Glomerular endothelial cell (primary cell): ENCODE measurements at regions not wholly inside any gene's neighbourhood (a gene's known extent, or its start where the extent isn't known, plus 50 kb on each side); places are given as distances from the start of the nearest gene placed in this dataset.
A peak's percentile ranks its signal among the peaks of the same experiment; 100 is the strongest.

Experiments
- DNase-seq: peaks from one replicate; pipeline ENCODE4 v3.0.0-alpha.2; 2011; ENCODE audit warnings: low read depth, low spot score; ENCODE audit errors: extremely low read depth

DNA sequence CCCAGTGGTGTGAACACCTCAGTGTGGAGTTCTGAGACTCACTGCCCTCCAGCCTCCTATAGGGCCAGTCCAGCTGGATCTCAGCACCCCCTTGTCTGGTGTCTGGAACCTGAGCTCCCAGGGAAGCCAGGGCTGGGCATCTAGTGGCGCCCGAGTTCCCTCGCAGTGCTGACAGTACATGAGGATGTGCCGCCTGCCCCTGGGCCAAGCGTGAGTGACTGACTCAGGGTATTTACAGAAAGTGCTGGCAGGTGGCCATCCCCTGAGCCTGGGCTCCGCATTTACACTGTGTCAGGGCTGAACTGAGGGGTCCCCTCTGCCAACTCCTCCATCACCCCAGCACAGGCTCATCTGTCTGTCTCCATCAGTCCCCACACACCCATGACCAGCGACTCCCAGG lies 185.3 kb downstream of the BRD1 start:
- no peak for DNase-seq

DNA sequence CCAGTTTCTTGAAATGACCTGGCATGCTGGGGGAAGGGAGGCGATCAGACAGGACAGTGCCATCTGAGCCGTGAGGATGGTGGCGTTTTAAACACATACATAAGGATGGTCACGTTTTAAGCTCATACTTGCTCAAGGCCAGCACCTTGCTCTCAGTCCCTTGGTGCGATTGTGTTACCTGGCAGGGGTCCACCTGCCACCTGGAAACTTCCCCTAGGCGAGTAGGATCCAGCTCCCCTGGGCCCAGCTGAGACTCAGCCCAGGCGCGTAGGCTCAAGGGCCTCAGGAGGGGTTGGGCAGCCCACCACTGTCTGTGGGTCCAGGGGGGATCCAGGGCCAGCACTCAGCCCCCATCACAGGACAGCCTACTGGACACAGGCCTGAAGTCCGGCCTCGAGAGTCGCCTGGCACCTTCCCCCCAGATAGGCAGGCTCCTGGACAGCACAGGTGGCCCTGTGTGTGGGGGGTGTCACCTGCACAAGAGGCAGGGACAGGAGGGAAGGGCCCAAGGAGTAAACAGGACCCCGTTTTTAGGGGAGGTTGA lies 185.8 kb downstream of the BRD1 start:
- no peak for DNase-seq

DNA sequence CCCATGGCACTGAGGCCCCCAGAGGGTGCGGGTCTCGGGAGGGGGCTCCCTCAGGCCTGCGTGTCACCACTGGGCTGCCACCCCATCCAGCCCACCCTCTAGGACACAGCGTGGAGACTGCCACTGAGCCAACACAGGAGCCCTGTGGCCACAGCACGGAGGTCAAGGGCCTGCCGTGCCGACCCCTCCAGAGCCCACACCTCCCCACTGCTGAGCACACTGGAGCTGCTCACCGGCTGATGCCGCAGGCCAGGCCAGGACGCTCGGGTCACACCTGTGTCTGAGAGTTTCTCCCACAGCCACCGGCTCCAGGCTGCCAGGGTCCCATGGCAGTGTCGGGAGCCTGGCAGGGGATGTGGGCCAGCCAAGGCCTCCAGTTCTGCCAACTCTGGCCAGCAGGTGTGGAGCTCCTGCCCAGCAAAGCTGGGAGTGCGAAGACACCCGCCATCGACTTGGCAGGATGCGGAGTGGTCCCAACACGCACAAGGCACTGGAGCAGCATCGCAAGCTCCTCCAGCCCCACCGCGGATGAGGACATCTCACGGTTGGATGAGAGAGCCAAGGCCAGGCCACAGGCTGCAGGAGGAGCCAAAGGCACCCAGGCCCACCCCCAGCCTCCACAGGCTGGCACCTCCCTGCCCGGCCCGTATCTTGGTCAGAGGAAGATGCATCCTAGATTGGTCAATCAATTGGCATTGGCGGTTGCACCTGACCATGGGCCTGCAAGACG lies 187.1 kb downstream of the BRD1 start:
- DNase-seq: no peak

DNA sequence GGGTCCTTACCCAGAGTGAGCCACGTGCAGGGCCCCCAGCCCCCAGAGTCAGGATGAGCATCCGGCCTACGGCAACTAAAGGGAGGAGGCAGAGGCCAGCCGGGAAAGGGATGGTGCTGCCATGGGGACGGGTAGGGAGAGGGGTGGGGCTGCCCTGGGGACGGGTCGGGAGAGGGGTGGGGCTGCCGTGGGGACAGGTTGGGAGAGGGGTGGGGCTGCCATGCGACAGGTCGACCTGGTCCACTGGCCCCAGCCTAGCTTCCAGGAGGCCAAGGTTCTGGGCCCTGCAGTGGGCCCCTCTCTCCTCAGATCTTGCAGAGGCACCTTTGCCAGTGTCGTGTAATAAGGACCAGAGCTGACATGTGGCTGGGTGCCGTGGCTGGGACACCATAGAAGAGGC lies 187.7 kb downstream of the BRD1 start:
- no peak for DNase-seq

DNA sequence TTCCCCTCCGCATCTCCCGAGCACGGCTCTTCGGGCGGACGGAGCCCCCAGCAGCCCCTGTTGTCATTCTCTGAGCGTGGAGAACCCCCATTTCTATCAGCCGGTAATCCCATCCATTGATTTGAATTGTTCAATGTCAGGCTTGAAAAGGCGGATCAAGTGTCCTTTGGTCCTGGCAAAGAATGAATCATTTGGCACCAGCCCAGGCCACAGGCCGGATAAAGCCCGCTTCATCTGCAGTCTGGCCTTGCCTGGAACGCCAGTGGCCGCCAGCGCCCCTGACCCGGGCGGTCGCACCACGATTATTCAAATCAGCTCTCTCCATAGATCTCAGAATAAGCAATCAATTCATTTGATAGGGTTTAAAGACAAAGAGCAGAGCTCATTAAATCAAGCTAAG lies 188.9 kb downstream of the BRD1 start:
- DNase-seq: no peak

DNA sequence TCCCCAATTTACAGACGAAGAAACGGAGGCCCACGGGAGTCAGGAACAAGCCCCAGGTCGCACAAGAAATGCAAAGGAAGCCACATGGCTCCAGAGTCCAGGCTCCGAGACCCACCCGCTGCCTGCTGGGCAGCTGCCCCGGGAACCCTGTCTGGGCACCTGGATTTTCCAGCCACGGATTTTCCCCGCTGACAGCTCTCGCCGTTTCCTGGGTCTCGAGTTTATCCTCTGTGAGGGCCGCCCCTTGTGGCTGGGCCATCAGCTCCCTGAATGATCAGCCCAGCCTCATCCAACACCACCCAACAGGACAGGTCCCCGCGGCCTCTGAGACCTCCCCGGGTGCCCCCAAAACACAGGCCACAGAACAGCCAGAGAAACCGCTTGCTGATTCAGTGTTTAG lies 189.7 kb downstream of the BRD1 start:
- no peak for DNase-seq

DNA sequence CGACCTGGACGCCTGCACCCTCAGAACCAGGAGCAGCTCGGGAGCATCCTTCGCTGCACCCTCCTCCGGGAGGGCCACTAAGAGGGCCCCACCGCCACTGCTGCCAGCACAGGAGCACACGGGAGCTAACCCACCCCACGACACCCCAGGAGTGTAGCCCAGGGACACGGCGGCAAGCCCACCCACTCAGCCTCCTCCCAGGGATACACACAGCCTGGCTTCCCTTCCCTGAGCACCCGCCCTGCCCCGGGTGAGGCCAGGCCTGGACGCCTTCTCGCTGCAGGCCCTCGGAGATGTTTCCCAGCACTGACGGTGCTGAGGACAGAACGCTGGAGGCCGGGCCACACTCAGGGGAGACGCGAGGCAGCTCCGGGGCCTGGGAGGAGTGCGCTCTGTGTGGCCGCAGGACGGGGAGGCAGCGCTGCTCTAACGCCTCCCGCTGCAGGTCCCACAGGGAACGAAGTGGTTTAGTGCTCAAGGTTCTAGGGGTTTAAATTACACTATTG lies 190.4 kb downstream of the BRD1 start:
- no peak for DNase-seq

DNA sequence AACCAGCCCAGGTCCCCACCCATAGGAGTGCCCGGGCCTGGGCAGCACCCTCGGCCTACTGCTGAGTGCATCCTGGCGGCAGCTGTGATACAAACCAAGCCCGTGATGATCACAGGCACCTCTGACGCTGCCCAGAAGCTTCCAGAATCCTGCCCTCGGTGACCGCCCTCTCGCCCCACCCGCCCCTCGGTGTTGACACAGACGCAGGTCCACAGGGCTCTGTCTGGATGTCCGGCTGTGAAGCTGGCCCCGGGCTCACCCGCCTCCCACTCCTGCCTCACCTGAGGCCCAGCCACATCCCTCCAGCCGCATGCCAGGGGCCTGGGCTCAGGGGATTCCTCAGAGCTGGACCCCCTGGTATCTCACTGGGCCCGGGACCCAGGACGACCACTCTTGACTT lies 191.0 kb downstream of the BRD1 start:
- no peak for DNase-seq

DNA sequence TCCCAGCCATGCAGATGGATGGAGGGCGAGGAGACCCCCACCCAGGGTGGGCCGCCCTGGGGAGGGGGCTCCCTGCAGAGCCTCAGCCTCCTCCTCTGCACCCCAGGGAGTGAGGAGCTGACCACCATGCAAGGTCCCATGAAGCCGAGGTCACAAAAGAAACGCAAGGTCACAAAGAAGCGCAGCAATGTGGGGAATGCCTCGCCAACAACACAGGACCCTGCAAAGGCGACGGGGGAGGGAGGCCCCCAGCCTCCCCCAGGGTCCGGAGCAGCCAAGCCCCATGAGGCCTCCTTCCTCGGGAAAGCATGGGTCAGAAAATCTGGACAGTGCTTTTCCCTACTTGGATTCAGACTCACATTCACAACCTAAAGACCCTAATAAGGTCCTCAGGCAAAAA lies 191.5 kb downstream of the BRD1 start:
- DNase-seq: no peak

DNA sequence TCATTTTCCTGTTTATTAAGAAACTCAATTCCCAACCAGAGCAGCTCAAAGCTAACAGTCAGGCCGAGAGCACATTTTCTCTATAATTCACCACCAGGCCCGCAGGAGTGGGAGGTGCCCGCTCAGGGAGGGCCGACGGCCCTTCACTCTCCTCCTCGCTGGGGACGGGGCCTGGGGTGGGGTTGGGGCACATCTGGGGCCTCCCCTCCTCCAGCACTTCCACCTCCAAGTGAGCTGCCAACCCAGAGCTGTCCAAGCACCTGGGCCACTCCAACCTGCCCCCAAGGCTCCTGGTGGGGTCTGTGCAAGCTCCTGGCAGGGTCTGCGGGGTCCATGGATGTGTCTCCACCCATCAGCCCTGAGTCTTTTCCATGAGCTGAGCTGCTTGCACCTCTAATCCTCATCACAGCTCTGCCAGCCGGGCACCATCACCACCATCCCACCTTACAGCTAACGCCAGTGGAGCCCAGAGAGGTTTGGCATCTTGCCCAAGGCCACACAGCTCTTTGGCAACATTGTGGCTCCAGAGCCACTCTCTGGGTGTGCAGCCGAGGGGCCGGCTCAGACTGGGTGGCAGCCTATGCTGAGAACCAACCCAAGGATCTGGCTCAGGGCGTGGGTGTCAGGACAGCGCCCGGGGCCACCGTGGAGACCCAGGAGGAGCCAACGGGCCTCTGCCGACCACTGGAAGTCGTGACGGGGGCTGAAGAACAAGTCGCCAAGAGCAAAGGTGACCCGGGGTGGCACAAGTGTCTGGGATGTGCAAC lies 193.5 kb downstream of the BRD1 start:
- no peak for DNase-seq

DNA sequence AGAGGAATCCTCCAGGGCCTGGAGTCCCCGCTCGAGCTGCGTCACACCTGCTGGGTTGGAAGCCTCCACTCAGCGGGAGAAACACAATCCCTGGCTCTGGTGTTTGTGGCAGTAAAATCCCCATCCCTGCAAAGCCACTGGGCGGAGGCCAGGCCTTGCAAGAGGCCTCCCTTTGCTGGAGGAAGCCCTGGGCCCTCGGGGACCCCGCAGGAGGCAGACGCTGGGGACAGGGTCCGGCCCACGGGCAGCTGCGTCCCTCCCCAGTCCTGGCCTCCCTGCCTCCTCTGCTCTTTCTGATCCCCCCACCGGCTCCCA lies 194.7 kb downstream of the BRD1 start:
- DNase-seq: no peak

DNA sequence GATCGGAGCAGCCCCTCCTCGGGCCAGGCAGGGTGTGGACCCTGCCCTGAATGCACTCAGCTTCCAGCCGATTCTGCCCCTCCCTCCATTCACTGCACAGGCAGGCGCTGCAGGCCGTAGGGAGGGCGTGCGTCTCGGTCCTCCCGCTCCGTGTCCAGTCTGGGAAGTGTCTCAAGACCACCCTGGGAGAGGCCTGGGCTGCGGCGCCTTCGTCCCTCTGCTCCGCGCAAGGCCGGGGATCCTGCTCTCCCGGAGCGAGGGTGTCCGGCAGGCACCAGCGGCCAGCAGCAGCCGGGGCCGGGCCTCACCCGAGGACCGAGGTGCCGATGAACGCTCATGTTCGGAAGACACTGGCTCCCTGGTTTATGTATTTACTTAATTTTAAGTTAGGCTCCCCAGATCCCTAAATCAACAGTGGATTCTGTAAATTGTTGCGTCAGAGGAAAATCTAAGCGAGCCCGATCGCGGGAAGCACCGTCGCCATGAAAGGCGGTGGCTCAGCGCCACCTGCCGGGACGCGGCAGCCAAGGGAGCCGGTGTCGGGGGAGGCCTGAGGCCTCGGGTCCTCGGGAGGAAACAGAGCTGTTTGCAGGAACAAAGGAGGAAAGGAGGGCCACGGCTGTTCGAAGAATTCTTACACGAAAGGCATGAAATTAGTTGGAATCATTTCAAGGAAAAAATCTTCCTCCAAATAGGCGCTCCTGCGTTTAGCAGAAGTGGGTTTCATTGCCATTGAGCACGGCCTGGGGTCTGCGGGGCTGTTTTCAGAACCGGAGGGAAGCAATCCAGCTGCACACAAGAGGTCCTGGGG lies 195.3 kb downstream of the BRD1 start:
- DNase-seq: peak; percentile 10

DNA sequence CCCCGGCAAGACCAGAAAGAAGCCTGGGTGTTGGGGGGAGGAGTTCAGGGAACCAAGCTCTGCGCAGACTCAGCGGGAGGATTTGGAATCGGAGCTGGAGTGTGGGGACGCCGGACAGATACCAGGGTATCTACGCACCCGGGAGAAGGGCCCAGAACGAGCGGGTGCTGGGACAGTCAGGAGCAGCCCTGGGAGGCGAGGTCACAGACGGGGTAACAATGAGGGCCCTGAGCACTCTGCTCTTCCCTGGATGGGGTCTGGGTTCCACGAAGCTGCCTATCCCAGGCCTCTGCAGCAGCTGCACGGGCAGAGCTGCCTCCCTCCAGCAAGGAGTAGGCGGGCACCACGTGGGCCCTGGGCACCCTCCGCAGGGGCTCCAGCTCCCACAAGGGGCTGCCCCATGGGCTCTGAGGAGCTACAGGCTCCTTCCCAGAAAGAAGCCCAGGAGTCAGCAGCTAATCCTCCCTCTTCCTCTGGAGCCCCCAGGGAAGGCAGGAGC lies 197.2 kb downstream of the BRD1 start:
- DNase-seq: no peak

DNA sequence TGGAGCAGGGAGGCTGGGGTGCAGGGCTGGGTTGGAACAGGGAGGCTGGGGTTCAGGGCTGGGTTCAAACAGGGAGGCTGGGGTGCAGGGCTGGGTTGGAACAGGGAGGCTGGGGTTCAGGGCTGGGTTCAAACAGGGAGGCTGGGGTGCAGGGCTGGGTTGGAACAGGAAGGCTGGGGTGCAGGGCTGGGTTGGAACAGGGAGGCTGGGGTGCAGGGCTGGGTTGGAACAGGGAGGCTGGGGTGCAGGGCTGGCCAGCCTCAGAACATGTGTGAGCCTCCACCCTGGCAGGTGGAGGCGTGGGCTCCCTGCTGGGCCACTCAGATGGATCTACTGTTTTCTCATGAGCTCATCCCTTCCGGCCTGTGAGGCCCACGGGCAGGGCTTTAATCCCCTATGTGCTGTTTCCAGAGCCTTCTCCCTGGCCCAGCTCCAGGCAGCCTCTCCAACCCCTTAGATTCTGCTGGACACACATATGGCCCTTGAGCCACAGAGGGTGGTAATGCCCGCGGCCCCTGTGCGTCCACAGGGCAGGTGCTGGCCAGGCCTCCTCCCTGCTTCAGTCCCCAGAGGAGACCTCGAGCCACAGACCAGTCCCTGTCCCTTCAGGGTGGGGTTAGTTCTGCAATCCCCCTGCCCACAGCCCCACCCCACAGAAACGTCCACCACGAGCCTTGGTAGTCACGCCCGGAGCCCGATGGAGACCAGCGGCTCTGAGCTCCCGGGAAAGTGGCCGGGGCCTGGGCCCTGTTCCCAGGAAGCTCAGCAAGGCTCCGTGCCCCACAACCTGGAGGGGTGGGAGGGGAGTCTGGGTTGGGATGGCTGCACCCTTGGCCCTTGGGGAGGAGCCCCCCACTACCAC lies 197.9 kb downstream of the BRD1 start:
- DNase-seq: no peak

DNA sequence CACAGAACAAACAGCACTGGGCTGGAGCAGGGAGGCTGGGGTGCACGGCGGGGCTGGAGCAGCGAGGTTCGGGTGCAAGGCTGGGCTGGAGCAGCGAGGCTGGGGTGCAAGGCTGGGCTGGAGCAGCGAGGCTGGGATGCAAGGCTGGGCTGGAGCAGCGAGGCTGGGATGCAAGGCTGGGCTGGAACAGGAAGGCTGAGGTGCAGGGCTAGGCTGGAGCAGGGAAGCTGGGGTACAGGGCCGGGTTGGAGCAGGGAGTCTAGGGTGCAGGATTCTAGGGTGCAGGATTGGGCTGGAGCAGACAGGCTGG lies 198.5 kb downstream of the BRD1 start:
- no peak for DNase-seq

DNA sequence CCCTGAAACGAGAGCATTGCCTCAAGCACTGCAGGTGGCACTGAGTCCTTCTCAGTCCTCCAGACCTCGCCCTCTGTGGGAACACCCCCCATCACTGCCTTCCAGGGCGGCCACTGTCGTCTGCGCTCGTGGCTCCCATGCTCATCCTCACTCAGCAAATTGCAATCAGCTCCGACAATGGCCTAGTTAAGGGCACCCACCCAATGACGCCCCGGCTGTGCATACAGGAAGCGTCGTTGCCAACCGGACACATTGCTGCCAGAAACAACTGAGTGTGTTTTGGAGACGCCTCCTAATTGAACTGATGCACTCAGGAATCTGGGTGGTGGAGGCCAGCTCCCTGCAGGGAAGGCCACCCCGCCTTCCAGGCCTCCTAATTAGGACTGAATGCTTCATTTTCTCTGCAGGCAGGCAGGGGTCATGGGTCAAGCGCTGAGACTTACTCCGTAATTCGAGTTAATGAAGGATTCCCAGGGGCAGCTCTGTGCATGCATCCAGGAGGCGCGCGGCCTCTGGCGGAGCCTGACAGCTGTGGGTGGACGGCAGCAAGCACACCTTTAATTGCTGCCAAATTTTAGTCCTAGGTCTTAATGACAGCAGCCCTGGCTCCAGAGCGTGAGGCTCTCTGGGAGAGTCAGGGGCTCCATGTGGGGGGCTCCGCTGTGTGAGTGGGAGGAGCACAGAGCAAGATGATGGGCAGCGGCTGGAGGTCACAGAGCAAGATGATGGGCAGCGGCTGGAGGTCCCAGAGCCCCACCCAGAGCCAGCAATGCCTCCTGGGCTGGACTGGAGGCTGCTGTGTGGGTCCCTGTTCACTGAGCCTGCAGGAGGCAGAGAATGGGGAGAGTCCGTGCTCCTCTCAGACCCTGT lies 199.0 kb downstream of the BRD1 start:
- DNase-seq: no peak

DNA sequence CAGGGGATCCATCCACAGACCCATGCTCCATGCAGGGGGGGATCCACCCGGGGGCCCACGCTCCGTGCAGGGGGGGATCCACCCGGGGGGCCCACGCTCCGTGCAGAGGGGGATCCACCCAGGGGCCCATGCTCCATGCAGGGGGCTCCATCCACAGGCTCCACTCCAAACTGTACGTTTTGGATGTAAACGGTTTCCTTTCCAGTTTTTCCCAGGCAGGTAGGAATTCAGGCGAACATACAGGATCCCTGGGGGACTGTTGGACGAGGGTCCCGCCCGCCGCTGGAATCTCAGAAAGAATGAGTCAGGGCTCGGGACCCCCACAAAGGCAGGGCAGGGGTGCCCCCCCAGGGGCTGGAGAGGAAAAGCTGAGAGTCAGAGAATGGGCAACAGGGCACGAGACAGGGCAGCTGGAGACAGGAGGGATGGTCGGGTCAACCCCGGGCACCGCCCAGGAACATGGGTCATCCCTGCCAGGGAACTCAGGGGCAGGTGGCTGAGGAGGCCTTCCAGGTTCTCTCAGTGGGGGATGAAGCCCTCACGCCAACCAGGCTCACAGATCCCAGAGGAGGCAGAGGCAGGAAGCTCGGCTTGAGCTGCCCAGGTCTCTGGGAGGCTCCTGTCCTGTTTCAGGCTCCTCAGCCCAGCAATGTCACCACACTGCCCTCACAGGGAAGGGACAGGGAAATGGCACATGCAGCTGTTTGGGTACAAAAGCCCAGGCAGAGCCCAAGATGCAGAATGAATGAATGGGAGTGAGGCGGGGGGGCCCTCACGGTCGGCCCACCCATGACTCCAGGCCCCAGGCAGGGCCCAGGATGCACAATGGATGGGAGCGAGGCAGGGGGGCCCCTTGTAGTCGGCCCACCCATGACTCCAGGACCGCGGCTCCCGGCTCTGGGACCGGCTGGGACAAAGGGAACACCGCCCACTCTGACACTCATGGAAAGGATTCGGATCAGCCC lies 200.2 kb downstream of the BRD1 start:
- DNase-seq: no peak
